IMR-90 (cell line): ENCODE measurements at regions not wholly inside any gene's neighbourhood (a gene's known extent, or its start where the extent isn't known, plus 50 kb on each side); places are given as distances from the start of the nearest gene placed in this dataset.

Experiments used
- BHLHE40 ChIP-seq: fragments of 150-350 bp; IDR thresholded peaks from 2 replicates; pipeline ENCODE4 v1.6.1; 2016; ENCODE audit warnings: mild to moderate bottlenecking, low read depth, low read length
- CEBPB ChIP-seq: IDR thresholded peaks from 2 replicates; pipeline ENCODE4 v1.6.1; 2012; ENCODE audit warnings: low read depth, low read length, improper control_type of control experiment
- CHD1 ChIP-seq: IDR thresholded peaks from 2 replicates; pipeline ENCODE4 v1.6.1; 2012; ENCODE audit warnings: low read depth, low read length, improper control_type of control experiment
- CTCF ChIP-seq: conservative IDR thresholded peaks from 2 replicates; pipeline ENCODE4 v1.5.1; 2012; ENCODE audit warnings: mild to moderate bottlenecking, low read depth, low read length, improper control_type of control experiment
- FOS ChIP-seq: fragments of 150-350 bp; IDR thresholded peaks from 2 replicates; pipeline ENCODE4 v1.6.1; 2016; ENCODE audit warnings: low read depth, low read length
- MAZ ChIP-seq: IDR thresholded peaks from 2 replicates; pipeline ENCODE4 v1.6.1; 2012; ENCODE audit warnings: low read depth, mild to moderate bottlenecking, low read length, improper control_type of control experiment, moderate library complexity, borderline replicate concordance
- MXI1 ChIP-seq: IDR thresholded peaks from 2 replicates; pipeline ENCODE4 v1.6.1; 2012; ENCODE audit warnings: low read depth, mild to moderate bottlenecking, low read length, moderate library complexity, borderline replicate concordance
- POLR2A ChIP-seq: IDR thresholded peaks from 2 replicates; pipeline ENCODE4 v1.6.1; 2012; ENCODE audit warnings: mild to moderate bottlenecking, low read depth, low read length
- RAD21 ChIP-seq: IDR thresholded peaks from 2 replicates; pipeline ENCODE4 v1.6.1; 2012; ENCODE audit warnings: low read length, improper control_type of control experiment
- RCOR1 ChIP-seq: IDR thresholded peaks from 2 replicates; pipeline ENCODE4 v1.6.1; 2012; ENCODE audit warnings: mild to moderate bottlenecking, low read length, improper control_type of control experiment; ENCODE audit not compliant: insufficient replicate concordance
- RFX5 ChIP-seq: IDR thresholded peaks from 2 replicates; pipeline ENCODE4 v1.8.0; 2012; ENCODE audit warnings: low read depth, mild to moderate bottlenecking, low read length, moderate library complexity
- SMC3 ChIP-seq: fragments of 150-350 bp; IDR thresholded peaks from 2 replicates; pipeline ENCODE4 v1.6.1; 2016; ENCODE audit warnings: low read depth, mild to moderate bottlenecking, antibody characterized with exemption, low read length, moderate library complexity
- USF2 ChIP-seq: fragments of 150-350 bp; IDR thresholded peaks from 2 replicates; pipeline ENCODE4 v1.6.1; 2017; ENCODE audit warnings: mild to moderate bottlenecking, antibody characterized with exemption, low read length, low read depth

- TF ChIP-seq CTCF (no peak), POLR2A (no peak), MAZ (no peak), USF2 (no peak), CEBPB (no peak), RAD21 (no peak), MXI1 (no peak), CHD1 (no peak), FOS (no peak), SMC3 (no peak), RCOR1 (no peak), RFX5 (no peak), BHLHE40 (no peak)
These were observed 314.6 kb upstream of the GATB start for GRCh38 chr4:152075253-152075928.
